K562 (cell line): ENCODE measurements at regions not wholly inside any gene's neighbourhood (a gene's known extent, or its start where the extent isn't known, plus 50 kb on each side); places are given as distances from the start of the nearest gene placed in this dataset.

Experiments
- ATAC-seq: fragments of 200-7000 bp; cut with Tn5 transposase; 3 replicates; pipeline ENCODE4 v1.9.1; 2020; ENCODE audit warnings: moderate library complexity
- BruUV-seq: library from RNA; stranded (reverse); fragments of 400-500 nt; replicated peaks from 2 replicates; lab custom pipeline; 2021; lab: Mats Ljungman, UMichigan
- CTCF ChIA-PET: fragments of 300-600 bp; formaldehyde crosslinking; extraction: SDS; loops from one replicate; lab custom pipeline; 2021; ENCODE audit warnings: low intra/inter-chr PET ratio; lab: Yijun Ruan, JAX
- POLR2A ChIA-PET: fragments of 300-600, 350-650 bp; sonication (Branson Sonifier 250); formaldehyde crosslinking; extraction: SDS; loops from one replicate; lab custom pipeline; 2021; ENCODE audit warnings: antibody characterized with exemption, inconsistent platforms; lab: Yijun Ruan, JAX
- DNase-seq, 4 experiments: peaks; one replicate each; pipeline versions ENCODE4 v3.0.0 to v3.0.0-alpha.2; 2011 to 2018; ENCODE audit warnings: low spot score in 3 of 4, mixed read lengths in 3 of 4; ENCODE audit errors: extremely low read depth in 1 of 4
- FAIRE-seq: peaks from 2 replicates; lab custom pipeline; 2011; peaks lifted over from hg19 to GRCh38; lab: Jason Lieb, UNC
- H2AFZ ChIP-seq: 2 replicates; pipeline ENCODE4 v1.6.0; 2011; ENCODE audit warnings: low read depth, low read length, control low read depth, inconsistent platforms
- H3K27ac ChIP-seq: fragments of 200-600 bp; 3 replicates; pipeline ENCODE4 v1.8.0; 2011; ENCODE audit warnings: low read depth, mild to moderate bottlenecking, control low read depth, inconsistent platforms, low read length, moderate library complexity, mixed read lengths; ENCODE audit errors: extremely low read depth
- H3K27me3 ChIP-seq, 2 experiments: fragments of 300-600 bp in 1 of 2; 2 replicates in 1 of 2; 3 replicates in 1 of 2; pipeline versions ENCODE4 v1.6.0 to v1.8.0; 2011; ENCODE audit warnings: inconsistent platforms in 2 of 2, low read length in 2 of 2, mild to moderate bottlenecking in 1 of 2, mixed read lengths in 1 of 2, moderate library complexity in 1 of 2; ENCODE audit not compliant: control insufficient read depth in 2 of 2, insufficient read depth in 2 of 2
- H3K36me3 ChIP-seq: fragments of 300-600 bp; 3 replicates; pipeline ENCODE4 v1.8.0; 2011; ENCODE audit warnings: mild to moderate bottlenecking, low read length, inconsistent platforms; ENCODE audit not compliant: control insufficient read depth, insufficient read depth
- H3K4me1 ChIP-seq, 2 experiments: fragments of 200-600 bp in 1 of 2; replicated peaks in 1 of 2; 2 replicates in 1 of 2; 3 replicates in 1 of 2; pipeline versions ENCODE4 v1.5.1 to v1.8.0; 2011; ENCODE audit warnings: inconsistent platforms in 2 of 2, low read length in 2 of 2, mild to moderate bottlenecking in 1 of 2, mixed read lengths in 1 of 2, moderate library complexity in 1 of 2; ENCODE audit not compliant: control insufficient read depth in 2 of 2, insufficient read depth in 2 of 2
- H3K4me2 ChIP-seq: 2 replicates; pipeline ENCODE4 v1.6.1; 2011; ENCODE audit warnings: low read length, control low read depth, inconsistent platforms, mixed read lengths; ENCODE audit not compliant: insufficient read depth
- H3K4me3 ChIP-seq: fragments of 200-600 bp; sonication (generic), shearing (Covaris generic); 2 replicates; pipeline ENCODE4 v1.5.1; 2016; ENCODE audit warnings: control low read depth, inconsistent platforms
- H3K79me2 ChIP-seq: fragments of 200-600 bp; 3 replicates; pipeline ENCODE4 v1.8.0; 2011; ENCODE audit warnings: low read length, inconsistent platforms; ENCODE audit not compliant: control insufficient read depth, insufficient read depth
- H3K9ac ChIP-seq, 2 experiments: 2 replicates each; pipeline versions ENCODE4 v1.6.0 to v1.6.1; 2011; ENCODE audit warnings: low read depth in 2 of 2, low read length in 2 of 2, control low read depth in 1 of 2, inconsistent platforms in 1 of 2, mild to moderate bottlenecking in 1 of 2, mixed read lengths in 1 of 2; ENCODE audit not compliant: insufficient read depth in 1 of 2
- H3K9me1 ChIP-seq: one replicate; pipeline ENCODE4 v1.6.0; 2011; ENCODE audit warnings: inconsistent platforms, mild to moderate bottlenecking, low read length, moderate library complexity; ENCODE audit not compliant: control insufficient read depth, insufficient read depth
- H3K9me3 ChIP-seq: replicated peaks from 2 replicates; pipeline ENCODE4 v1.5.1; 2011; ENCODE audit warnings: low read depth, low read length, inconsistent platforms; ENCODE audit not compliant: control insufficient read depth, insufficient read depth
- H4K20me1 ChIP-seq: replicated peaks from 2 replicates; pipeline ENCODE4 v1.6.1; 2011; ENCODE audit warnings: low read length, inconsistent platforms, mixed read lengths; ENCODE audit not compliant: control insufficient read depth, insufficient read depth
- NR0B1 ChIP-seq: fragments of 450-650 bp; IDR thresholded peaks from one replicate; pipeline ENCODE4 v1.6.1; 2018; ENCODE audit warnings: mild to moderate bottlenecking, moderate library complexity; ENCODE audit not compliant: partially characterized antibody
- RBM39 ChIP-seq: fragments of 200-400 bp; formaldehyde crosslinking; optimal IDR thresholded peaks from 2 replicates; pipeline ENCODE3; 2018; ENCODE audit warnings: low read depth, low read length
- RNF219 ChIP-seq: fragments of 250-450 bp; sonication (Bioruptor Pico); IDR thresholded peaks from 2 replicates; pipeline ENCODE4 v1.5.0; 2022; ENCODE audit warnings: mild to moderate bottlenecking
- ZBED1 ChIP-seq: IDR thresholded peaks from 2 replicates; pipeline ENCODE4 v1.6.1; 2014
- ZNF512 ChIP-seq: IDR thresholded peaks from 2 replicates; pipeline ENCODE4 v1.6.1; 2016; ENCODE audit warnings: missing genetic modification characterization, missing compliant biosample characterization
- WGBS: fragments of 100-300 bp; shearing (Covaris generic); methylation state at CpG from one replicate; pipeline ENCODE4 v1.1.6; 2016; ENCODE audit warnings: low coverage, mixed read lengths; ENCODE audit not compliant: insufficient coverage; ENCODE audit errors: missing lambda C conversion rate; 5-methylcytosine and 5-hydroxymethylcytosine counted together
- in situ Hi-C: fragments of 300-500 bp; cut with MboI; formaldehyde crosslinking; loops from 4 replicates; pipeline ENCODE4 v1.15.0; 2018; ENCODE audit warnings: inconsistent platforms, mixed read lengths
- intact Hi-C: fragments of 100-400 bp; cut with micrococcal nuclease; formaldehyde crosslinking; loops from 2 replicates; pipeline ENCODE4 v1.14.2; 2022

GRCh38 chr9:79220251-79220650, 351.5 kb upstream of the TLE4 start:
- ATAC-seq (no peak), DNase-seq (no peak), FAIRE-seq (no peak)
- no peak overlapping the region for H3K4me3 ChIP-seq
- 0% methylated on average over 1 of the region's 1 CpG for WGBS
- no peak overlapping the region for H3K4me2 ChIP-seq
- H3K27ac ChIP-seq, result no peak overlapping the region
- H3K9ac ChIP-seq, result no peak overlapping the region
- in situ Hi-C loops (no loop called here), intact Hi-C loops (no loop called here)
- no TSS peak for BruUV-seq
- no peaks in the 10 kb centered on the region for H3K9me3 ChIP-seq
- H3K4me1 ChIP-seq, result no peaks in the 10 kb centered on the region
- no peaks in the 10 kb centered on the region for H3K27me3 ChIP-seq
- no peaks in the 10 kb centered on the region for H4K20me1 ChIP-seq
- no peaks in the 10 kb centered on the region for H3K9me1 ChIP-seq
- H3K79me2 ChIP-seq, result no peaks in the 10 kb centered on the region
- H2AFZ ChIP-seq, result no peak overlapping the region
- CTCF ChIA-PET, result no interaction called here
- TF ChIP-seq NR0B1 (no peak), RBM39 (no peak), ZNF512 (tag) (no peak), ZBED1 (no peak), RNF219 (CRISPR knock-in tag) (no peak)
- H3K36me3 ChIP-seq, result no peaks in the 10 kb centered on the region
- POLR2A ChIA-PET, result no interaction called here
